Right ventricle myocardium superior (tissue), 1 donor: ENCODE measurements at regions not wholly inside any gene's neighbourhood (a gene's known extent, or its start where the extent isn't known, plus 50 kb on each side); places are given as distances from the start of the nearest gene placed in this dataset.

ENCODE experiments used
- ATAC-seq: fragments of 200-7000 bp; cut with Tn5 transposase; one replicate; pipeline ENCODE4 v1.9.1; 2020; ENCODE audit warnings: mild to moderate bottlenecking; ENCODE audit not compliant: poor library complexity
- DNase-seq: peaks from one replicate; pipeline ENCODE4 v3.0.0-alpha.2; 2020
- intact Hi-C: fragments of 100-400 bp; cut with DNase I; formaldehyde crosslinking; loops from one replicate; pipeline ENCODE4 v1.11.2; 2022
- donor health status: DM: no; HTN: yes; CAD: no; lungs with severe emphysema.

DNA sequence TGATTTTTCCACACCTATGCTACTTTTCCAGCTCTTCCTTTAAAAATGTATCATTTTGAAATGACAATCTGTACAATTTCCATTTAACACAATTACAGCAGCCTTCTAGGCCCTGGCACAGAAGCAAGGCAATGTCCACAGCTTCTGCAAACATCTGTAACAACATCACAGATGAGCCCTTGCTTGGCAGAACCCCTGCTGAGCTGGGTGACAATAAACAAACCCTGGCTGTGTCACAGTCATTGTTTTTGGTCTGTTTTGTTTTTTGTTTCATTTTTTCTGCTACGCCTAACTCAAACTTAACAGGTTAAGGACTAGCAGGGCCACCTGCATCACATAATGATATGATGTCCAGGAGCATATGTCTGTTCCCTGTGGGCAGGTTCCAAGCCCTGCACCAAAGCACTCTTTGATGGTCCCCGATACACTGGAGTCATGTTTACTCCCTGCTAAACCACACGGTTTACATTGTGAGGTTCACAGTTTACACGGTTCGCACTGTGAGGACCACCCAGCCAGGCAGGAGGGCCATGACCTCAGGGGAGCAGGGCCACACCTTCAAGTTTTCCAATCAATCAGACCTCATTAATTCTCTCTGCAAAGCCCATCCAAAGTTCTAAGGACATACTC lies 186.8 kb upstream of the CHRNA7 start:
- no peak for DNase-seq
- intact Hi-C loops: no loop called here
- no peak for ATAC-seq

- ATAC-seq: no peak
- intact Hi-C loops: no loop called here
- DNase-seq: no peak
Observed at GRCh38 chr15:31845791-31846190, 184.5 kb upstream of the CHRNA7 start.

GRCh38 chr15:31847961-31848360 lies 182.4 kb upstream of the CHRNA7 start:
- no peak for ATAC-seq
- intact Hi-C loops: no loop called here
- no peak for DNase-seq

DNA sequence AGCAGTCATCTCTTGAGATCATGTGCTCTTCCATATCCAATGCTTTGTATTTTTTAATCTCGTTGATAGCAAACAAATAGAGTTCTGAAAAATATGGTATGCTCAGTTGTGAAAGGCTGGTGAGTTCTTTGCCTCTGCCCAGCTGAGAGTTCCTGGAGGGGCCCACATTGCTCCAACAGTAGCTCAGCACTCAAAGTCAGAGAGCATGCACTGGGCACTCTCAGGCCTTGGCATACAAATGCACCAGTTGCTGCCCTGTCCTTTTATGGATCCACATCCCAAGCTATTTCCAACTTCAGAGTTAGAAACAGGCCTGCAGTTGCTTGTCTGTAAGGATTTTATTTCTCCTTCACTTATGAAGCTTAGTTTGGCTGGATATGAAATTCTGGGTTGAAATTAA lies 181.7 kb upstream of the CHRNA7 start:
- DNase-seq (no peak), ATAC-seq (peak; percentile 63)
- intact Hi-C loops: no loop called here

- DNase-seq (no peak), ATAC-seq (no peak)
- intact Hi-C loops: no loop called here
Observed at GRCh38 chr15:31852933-31853799, 177.1 kb upstream of the CHRNA7 start.

DNA sequence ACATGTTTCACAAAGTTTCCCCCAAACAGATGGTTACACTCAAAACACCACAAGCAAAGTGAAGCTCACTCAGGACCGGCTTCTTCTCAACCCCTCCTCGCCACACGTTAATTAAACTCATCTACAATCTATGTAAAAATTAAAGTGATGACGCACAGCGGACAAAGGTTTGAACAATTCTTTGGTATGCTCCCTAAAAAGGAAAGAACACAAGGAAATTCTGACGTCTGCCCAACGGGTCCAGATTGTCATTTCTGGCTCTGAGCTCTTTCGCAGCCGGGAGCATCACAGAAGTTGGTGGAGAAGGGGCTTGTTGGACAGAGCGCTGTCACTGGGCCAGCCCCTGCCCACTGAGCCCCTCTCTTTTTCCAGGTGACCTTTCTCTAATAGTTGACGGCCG lies 173.7 kb upstream of the CHRNA7 start:
- DNase-seq (no peak), ATAC-seq (no peak)
- intact Hi-C loops: no loop called here

GRCh38 chr15:31857194-31857593 lies 173.1 kb upstream of the CHRNA7 start:
- intact Hi-C loops: no loop called here
- ATAC-seq: no peak
- no peak for DNase-seq

GRCh38 chr15:31858026-31858425 lies 172.3 kb upstream of the CHRNA7 start:
- intact Hi-C loops: no loop called here
- DNase-seq (no peak), ATAC-seq (no peak)

DNA sequence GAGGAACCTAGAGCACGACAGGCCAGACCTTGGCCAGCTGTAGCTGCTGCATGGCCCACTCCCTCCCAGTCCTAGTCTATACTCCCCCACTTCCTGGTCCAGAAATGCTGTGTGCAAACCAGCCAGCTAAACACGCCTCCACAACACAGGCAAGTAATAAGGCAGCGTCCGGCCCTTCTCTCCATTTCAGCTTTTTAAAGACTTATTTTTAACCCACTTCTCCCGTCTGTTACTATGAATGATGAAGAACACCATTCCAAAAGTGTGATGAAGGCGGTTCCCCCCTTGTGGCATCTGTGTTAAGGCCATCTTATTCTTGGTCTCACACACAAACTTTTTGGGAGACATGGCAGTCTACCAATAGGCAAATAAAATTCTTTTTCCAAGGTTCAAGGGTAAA lies 164.1 kb upstream of the CHRNA7 start:
- DNase-seq: no peak
- ATAC-seq: no peak
- intact Hi-C loops: no loop called here

GRCh38 chr15:31867536-31868442 lies 162.5 kb upstream of the CHRNA7 start:
- peak; percentile 65 for DNase-seq
- intact Hi-C loops: no loop called here

GRCh38 chr15:31869686-31870307 lies 160.5 kb upstream of the CHRNA7 start:
- no peak for ATAC-seq
- intact Hi-C loops: no loop called here
- no peak for DNase-seq

More at GRCh38 chr15:31867536-31868442, 162.5 kb upstream of the CHRNA7 start:
- ATAC-seq: peak; percentile 45

- DNase-seq (peak; percentile 89), ATAC-seq (peak; percentile 98)
- intact Hi-C loops: no loop called here
Observed at GRCh38 chr15:31870328-31871165, 159.8 kb upstream of the CHRNA7 start, which contains the start of gene OTUD7A. Gene OTUD7A, minus strand, starts transcription at chr15:31870673.

- intact Hi-C loops: no loop called here
- DNase-seq (no peak), ATAC-seq (peak; percentile 15)
Observed at GRCh38 chr15:31871166-31871886, 159.0 kb upstream of the CHRNA7 start.

DNA sequence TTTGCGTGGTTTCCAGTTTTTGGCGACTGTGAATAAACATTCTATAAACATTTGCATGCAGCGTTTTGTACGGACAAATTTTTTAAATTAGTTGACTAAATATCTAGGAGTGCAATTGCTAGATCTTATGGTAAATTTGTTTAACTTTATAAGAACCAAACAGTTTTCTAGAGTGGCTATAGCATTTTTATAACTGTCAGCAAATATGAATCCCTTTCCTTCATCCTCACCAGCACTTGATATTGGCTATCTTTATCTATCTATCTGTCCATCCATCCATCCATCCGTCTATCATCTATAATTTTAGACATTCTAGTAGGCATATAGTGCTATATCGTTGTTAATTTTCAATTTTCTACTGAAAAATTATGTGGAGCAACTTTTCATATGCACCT lies 158.4 kb upstream of the CHRNA7 start:
- intact Hi-C loops: no loop called here
- DNase-seq: no peak

DNA sequence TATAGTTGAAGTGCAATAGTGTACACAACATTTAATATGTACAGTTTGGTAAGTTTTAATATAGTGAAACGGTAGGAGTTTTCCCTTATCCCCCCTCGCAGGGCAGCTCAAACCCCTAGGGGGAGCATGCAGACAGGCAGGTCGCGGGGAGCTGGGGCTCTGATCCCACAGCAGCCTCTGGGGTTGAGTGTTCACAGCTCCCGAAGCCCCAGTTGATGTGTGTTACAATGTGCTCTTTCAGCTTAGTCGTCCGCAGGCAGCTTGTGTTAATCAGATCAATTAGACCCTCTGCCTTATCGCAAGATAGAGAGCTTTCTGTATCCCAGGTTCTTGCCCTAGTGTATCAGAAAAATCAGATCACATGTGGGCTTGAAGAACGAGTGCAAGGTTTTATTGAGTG lies 143.1 kb upstream of the CHRNA7 start:
- DNase-seq (no peak), ATAC-seq (no peak)
- intact Hi-C loops: no loop called here

More for the DNA sequence above, 158.4 kb upstream of the CHRNA7 start:
- no peak for ATAC-seq

GRCh38 chr15:31892513-31892912 lies 137.8 kb upstream of the CHRNA7 start:
- intact Hi-C loops: no loop called here
- ATAC-seq (no peak), DNase-seq (no peak)

- ATAC-seq: no peak
- intact Hi-C loops: no loop called here
Observed at GRCh38 chr15:31893780-31894179, 136.5 kb upstream of the CHRNA7 start.

More at GRCh38 chr15:31893780-31894179, 136.5 kb upstream of the CHRNA7 start:
- no peak for DNase-seq
